GM19043 (cell line): ENCODE measurements at regions not wholly inside any gene's neighbourhood (a gene's known extent, or its start where the extent isn't known, plus 50 kb on each side); places are given as distances from the start of the nearest gene placed in this dataset.

Experiments used
- ATAC-seq: cut with Tn5 transposase; IDR thresholded peaks from one replicate; pipeline ENCODE4 v1.9.1; 2021; ENCODE audit warnings: low read depth; ENCODE audit not compliant: unreplicated experiment

DNA sequence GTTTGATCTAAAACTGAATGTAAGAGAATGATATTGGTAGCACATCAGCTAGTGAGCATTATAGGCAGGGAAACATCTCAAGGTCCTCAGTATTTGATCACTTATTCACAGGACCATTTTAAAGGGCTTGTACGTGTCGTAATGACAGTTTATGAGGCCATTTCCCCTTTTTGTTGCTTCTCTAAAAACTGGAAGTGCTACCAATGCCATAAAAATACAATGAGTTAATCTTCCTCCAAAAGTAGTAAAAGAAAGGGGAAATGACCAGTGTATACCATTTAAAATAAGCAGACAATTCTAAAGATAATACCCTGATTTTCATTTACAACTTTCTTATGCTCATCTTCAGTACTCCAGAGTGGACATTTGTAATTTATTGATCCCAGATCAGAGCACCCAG is 285.8 kb upstream of the PCSK5 start:
- ATAC-seq: no peak

DNA sequence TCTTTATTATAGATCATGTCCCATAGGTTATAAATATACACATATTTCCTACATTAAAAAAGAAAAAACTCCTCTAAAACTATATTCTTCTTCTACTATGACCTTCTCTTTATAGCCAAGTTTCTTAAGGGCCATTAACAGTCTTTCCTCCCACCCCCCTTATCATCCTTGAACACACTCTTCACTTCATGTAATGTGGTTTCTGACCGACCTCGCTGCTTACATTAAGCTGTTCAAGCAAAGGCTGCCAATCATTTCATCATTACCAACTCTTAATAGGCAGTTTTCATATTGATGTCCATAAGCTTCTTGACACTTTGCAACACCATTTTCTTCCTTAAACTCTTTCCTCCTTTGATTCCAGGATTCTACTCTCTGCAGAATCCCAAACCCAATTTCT is 283.0 kb upstream of the PCSK5 start:
- ATAC-seq: no peak

DNA sequence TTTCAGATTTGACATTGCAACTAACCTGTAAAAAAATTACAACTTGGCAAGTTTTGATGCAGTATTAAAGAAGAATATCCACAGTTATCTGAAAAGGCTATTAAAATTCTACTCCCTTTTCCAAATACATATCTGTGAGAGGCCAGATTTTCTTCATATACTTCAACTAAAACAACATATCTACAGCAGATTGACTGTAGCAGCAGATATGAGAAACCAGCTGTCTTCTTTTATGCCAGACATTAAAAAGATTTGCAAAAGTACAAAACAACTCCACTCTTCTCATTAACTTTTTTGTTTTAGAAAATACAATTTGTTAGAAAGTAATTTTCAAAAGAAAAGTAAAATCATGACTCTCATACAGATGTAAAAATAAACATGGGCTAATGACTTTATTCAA is 281.1 kb upstream of the PCSK5 start:
- ATAC-seq: no peak

DNA sequence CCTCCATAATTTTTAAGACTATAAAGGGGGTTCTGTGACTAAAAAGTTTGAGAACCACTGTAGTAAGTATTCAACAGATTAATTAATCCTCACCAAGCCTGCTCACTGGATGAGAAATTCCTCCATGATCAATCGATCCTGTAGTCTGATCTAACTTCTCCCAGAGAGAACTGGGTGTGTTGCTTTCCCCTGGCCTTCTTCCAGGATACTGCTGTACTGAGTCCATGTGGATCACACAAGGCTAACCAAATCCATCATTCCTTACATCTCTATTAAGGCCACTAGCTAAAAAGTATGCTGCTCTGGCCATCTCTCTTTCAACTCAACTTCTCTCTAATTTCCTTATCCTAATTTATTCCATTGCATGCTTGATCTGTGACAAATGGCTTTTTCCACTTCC is 280.2 kb upstream of the PCSK5 start:
- ATAC-seq: no peak

DNA sequence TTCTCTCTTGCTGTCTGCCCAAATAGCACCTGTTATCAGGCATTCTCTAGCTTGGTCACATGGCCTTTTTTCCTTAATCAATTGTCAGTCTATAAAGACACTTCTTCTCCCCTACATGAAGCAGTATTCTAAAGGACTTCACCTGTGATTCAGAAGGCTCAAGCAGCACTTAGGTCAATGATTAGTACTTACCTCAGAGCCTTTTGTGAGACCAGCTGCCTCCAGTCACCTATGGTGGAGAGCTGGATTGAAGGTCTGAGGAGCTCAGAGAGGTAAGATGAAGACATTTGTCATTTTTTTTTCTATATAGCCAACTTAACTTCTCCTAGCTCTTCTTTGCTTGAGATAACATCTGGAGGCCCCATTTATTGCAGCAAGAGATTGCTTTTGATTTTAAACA is 278.3 kb upstream of the PCSK5 start:
- ATAC-seq: no peak

DNA sequence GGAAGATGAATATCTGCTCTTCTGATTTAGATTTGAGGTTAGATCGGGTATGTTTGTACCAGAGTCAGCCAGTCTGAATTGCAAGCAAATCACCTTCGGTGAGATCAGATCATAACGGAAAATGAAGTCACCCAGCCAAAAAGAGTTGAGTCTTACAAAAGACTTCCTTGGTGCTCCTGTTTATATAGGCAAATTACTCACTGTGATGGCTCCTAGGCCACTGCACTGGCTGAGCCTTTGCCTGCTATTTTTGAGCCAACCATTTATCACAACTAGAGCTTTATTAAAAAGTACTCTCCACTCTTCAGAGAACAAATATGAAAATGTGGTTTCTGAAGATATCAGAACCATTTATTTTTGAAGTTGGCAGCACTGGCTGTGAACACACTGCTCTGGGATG is 277.7 kb upstream of the PCSK5 start:
- no peak for ATAC-seq

DNA sequence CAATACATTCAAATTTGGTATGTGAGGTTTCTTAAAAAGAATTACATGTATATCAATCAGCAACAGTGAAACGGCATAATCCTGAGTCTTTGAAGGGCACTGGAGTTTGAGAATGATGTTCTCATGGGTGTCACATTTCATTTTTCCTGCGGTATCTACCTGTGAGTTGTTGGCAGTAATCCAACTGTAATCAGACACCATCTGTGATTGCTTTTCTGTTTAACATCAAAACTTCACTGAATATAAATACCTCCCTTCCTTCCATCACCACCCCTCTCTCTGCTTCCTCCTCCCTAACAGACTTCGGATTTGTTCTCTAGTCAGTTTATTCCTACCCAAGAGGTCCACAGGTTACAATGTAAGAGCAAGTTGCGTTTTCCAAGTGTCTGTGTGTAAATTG is 275.2 kb upstream of the PCSK5 start:
- no peak for ATAC-seq

DNA sequence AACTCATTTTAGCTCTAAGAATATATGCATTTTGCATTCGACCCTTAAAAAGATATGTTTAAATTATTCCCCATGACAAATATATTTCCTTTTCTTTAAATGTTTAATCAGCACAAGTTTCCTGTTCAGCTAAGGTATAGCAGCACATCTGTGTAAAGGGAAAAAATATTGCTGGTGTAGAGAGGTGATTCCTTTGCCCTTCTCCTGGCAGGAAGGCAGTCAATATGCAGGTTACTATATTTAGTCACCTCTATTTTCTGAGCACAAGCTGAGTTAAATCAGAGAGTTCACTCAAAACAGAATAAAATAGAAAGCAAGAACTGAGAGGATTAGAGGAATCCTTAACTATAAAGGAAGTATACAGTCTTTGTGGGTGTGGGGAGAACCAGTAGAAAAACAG is 274.4 kb upstream of the PCSK5 start:
- ATAC-seq: no peak

DNA sequence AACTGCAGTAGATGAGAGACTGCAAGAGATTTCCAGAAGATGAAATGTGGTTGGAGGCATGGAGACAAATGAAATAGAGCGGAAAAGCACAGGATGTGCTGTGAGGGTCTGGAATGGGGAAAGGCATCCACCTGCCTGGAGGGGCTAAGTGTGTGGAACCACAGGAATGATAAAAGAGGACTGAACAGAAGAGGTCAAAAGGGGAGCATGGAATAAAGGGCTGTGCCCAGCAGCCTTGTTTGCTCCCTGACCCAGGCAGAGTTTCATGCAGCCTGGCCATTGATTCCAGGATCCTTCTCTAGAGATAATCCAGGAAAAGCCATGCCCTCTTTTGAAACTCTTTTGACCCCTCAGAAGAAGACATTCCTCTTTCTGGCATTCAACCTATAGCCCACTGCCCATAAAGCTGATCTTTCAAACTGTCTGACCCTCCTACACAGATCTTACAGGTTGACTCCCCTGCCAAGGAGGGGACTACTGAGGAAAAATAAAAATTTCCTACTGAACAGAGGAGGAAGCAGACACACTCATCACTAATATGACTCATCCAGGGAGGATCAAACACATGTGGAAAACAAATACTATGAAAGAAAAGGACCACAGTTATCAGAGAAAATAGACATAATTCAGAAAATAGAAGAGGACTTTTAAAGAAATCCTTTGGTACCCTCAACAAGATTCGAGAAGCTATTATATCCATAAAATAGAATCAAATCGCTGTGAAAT is 273.5 kb upstream of the PCSK5 start:
- no peak for ATAC-seq

DNA sequence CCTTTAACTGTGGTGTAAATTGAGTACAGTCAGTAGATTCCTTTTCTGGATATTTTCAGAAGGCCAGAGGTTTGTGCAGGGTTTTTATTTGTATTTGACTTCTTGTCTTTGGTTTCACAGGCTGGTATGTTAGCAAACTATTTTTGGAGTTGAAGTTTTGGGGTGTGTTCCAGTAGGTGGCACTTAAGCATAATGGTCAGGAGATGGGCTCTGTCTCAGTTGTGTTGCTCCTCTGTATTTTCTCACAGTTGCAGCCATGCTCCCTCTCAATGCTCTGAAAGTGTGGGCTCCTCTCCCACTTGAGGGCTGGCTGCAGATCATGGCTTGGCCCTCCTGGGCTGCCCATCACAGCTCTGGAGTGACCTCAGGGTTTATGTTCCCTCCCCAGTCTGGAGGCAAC is 267.0 kb upstream of the PCSK5 start:
- no peak for ATAC-seq

DNA sequence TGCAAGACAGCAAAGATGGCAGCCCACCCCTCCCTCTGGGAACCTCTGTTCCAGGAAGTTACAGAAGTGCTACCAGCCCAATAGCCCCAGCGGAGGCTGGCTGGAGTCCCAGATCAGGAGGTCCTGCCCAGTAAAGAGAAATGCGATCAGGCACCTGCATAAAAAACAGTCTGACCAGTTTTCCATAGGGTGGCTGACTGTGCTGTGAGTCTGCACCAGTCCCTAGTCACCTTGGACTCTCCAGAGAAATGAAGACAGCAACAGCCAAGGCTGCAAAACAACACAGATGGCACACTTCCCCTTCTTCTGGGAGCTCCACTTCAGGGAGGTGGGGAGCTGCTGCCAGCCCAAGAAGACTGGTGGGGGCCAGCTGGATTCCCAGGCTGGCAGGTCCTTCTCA is 265.5 kb upstream of the PCSK5 start:
- no peak for ATAC-seq

DNA sequence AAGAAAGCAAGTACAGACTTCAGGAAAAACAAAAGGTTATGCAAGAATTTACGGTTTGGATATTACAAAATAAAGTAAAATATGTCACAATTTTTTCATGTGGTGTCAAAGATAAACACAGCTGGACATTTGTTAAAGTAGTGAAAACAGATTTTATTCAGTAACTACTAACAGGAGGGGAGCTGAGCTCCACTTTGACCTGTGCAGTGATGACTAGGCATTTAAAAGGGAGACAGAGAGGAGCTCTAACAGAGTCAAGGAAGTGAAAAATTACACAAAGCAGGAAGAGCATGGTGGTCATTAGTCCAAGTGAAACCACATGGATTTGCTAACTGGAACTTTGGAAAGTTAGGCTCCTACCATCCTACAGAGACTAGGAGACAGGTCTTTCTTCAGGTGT is 263.6 kb upstream of the PCSK5 start:
- no peak for ATAC-seq

DNA sequence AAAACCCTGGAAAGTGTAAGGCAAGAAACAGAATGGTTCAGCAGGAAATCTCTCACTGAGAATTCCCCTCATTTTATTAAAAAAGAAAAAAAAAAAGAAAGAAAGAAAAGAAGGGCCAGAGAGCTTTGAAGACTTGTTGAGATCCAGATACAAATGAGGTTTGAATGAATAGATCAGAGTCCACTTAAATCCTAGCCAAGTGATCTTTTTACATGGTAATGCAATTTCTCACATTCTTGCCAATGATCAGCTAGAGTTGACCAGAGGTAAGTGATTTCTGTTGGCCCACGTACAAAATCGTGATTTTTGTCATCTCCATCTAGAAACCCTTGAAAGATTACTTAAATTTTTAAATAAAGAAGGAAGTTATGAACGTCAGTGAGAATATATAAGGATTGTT is 261.5 kb upstream of the PCSK5 start:
- no peak for ATAC-seq

DNA sequence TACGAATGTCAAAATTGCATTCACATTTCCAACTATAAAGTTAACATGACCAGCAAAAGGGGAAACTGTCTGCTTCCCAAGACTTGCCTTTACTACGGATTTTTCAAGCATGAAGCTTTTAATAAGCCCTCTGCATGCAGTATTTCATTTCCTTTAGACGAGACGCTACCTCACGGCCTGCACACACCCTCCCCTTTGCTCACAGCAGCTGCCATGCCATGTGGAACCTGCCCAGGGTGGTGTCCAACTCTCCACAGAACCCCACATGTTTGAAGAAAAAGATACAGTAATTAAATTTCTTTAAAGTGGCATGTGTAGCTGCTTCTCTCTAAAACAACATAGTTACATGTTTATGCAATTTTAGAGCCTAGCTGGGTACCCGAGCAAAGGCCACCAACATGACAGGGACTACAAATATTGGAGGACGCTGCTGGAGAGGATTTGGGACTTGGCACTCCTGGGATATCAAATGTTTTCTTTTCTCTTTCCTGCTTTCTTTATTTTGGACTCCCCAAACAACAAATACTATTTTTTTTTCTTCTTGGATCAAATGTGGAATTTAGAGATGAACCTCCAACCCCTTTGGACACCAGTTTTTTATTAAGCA is 256.9 kb upstream of the PCSK5 start:
- ATAC-seq: no peak

DNA sequence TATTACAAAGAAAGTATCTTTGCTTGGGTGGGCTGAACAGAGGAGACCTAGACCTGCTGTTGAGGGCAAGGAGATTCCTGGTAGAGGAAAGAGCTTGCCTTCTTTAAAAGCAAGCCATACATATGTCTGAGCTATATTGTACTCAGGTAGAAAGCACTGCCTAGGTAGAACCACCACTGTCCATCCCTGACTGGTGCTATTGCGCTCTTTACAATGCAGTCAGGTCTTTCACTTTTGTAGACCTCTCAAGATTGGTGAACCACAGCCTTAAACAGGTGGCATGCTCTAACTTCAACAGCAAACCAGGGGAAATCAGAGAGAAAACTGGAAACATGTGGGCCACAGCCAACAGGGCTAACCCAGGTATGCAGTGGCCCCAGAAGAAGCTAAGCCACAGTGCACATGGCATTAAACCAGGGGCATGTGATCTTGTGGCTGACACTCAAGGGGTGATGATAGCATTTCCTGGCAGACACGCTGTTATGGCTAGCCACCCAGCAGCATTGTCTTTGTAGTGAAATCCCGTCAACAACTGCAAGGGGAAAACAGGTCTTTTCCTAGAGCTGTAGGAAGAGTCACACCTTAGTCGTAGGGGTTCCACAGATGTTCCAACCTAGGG is 253.9 kb upstream of the PCSK5 start:
- no peak for ATAC-seq

DNA sequence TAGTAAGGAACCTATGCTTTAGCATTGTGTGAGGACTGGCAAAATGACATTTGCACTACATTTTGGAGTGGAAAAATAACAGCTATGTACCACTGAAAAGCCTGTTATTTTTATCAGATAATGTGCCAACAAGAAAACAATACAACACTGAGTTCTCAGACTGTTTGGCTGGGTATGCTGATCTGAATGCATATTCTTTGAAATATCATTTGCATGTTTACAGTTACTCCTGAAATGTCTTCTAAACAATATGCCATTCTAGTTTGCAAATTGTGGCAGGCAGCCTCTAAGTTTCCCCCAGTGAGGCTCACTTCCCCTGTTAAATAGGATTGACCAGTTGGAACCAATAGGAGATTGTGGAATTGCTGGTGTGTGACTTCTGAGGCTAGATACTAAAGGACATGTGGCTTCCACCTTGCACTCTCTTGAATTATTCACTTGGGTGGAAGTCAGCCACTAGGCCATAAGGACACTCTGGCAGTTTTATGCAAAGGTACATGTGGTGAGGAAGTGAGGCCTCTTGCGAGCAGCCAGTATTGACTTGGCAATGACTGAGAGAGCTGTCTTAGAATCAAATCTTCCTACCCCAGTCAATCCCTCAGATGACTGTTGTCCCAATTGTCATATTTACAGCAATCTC is 250.4 kb upstream of the PCSK5 start:
- no peak for ATAC-seq

DNA sequence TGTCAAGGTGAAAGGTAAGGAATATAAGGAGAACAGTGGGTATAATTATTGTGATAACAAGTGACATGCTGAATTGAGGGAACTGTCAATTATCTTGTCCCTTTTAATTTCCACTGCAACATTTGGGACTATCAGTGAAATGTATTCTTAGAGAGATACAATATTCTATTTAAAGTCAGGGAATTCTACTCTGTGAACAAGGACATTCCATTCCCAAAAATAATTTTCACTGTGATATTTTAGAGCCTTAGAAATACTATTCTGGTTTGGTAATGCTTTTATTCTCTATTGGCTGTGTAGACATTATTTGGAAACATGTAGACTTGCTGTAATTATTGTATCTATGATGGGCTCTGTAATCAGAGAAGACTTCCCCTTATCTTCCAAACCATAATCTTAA is 248.0 kb upstream of the PCSK5 start:
- no peak for ATAC-seq

DNA sequence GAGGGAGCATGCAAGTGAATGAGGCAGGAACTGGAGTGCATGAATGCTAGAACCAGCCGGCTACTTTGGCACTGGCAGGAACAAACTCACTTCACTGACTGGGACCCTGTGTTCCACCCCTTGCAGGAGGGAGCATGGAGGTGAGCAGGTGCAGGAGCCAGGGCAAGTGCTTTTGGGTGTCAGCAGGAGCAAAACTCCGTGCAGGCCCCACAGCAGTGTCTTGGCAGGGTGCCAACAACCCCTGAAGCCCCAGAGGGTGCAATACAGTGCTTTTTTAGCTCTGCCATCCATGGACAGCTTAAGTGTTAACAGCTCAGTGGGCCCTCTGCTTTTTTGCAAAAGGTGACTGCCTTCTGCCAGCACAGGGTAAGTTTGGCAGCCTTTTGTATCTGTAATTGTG is 245.8 kb upstream of the PCSK5 start:
- no peak for ATAC-seq

DNA sequence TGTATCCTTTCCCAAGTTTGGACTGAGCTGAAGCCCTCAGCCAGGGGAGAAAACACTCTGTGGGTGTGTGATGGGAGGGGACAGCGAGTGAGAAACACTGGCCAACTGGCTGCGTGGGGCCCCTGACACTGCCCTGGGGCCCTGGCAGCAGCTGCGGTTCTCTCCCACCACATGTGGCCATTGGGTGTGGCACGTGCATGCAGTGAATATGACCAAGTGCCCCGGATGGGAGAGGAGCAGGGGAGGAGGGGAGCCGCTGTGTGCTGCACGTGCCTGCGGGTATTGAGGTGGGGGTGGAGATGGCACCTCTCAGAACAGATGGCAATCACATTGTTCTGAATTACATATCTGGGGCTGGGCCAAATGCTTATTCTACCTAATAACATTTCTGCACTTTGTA is 242.4 kb upstream of the PCSK5 start:
- ATAC-seq: no peak

DNA sequence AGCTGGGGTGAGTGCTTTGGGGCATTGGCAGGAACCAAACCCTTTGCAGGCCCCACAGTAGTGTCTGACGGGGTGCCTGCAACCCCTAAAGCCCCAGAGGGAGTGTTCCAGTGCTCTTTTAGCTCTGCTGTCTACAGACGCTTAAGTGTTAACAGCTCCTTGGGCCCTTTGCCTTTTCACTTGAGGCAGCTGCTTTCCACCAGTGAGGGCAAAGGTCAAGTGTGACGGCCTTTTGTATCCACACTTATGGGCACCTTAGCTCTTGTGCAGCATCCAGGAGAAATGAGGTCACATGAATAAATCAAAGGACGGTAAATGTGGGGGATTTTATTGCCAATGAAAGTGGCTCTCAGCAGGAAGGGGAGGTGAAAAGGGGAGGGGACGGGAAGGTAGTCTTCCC is 241.4 kb upstream of the PCSK5 start:
- ATAC-seq: no peak

DNA sequence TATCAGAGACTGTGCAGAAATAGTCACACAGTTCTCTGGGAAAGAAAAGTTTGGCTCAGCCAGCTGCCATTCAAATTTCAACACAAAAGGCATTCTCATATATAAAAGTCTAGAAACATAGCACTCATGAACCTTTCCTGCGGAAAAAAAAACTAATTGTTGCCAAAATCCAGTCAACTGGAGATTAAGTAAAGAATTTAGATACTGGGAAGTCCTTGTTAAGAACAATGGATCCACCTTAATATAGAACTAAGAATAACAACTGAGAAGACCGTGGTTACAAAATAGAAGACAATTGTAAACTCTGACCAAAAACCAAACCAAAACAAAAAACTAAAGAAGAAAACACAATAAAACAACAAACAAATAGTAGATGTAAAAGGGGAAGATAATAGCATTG is 238.8 kb upstream of the PCSK5 start:
- ATAC-seq: no peak

DNA sequence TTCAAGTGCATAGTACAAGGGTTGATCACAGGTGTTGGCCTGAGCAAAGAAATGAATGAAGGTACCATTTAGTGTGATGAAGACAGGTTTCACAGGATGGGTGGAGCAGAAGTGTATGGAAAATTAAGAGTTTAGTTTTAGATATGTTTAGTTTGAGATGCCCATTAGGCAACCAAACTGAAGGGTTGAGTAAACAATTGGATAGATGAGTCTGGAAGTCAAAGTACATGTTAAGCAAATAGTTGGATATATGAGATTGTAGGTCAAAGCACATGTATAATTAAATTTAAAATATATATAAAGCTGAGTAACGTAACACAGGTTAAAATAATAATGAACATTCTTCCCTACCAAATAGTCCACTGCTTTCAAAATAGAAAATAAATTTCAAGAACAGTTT is 237.1 kb upstream of the PCSK5 start:
- no peak for ATAC-seq
